Frontal cortex (tissue), 3 donors: ENCODE measurements at regions not wholly inside any gene's neighbourhood (a gene's known extent, or its start where the extent isn't known, plus 50 kb on each side); places are given as distances from the start of the nearest gene placed in this dataset.
"Not testable (repeated sequence)": the region's sequence is repeated elsewhere in the genome, so short reads cannot be mapped to it uniquely, and the experiment has no call there.

Experiments
- DNase-seq, 2 donors: peaks; one replicate each; pipeline ENCODE4 v3.0.0; 2012; ENCODE audit warnings: low spot score in 2 of 2
- FAIRE-seq: peaks from 2 replicates; lab custom pipeline; 2012; peaks lifted over from hg19 to GRCh38; lab: Jason Lieb, UNC
- donor health status: control.
- donor health status: control.
- donor health status: control.

DNA sequence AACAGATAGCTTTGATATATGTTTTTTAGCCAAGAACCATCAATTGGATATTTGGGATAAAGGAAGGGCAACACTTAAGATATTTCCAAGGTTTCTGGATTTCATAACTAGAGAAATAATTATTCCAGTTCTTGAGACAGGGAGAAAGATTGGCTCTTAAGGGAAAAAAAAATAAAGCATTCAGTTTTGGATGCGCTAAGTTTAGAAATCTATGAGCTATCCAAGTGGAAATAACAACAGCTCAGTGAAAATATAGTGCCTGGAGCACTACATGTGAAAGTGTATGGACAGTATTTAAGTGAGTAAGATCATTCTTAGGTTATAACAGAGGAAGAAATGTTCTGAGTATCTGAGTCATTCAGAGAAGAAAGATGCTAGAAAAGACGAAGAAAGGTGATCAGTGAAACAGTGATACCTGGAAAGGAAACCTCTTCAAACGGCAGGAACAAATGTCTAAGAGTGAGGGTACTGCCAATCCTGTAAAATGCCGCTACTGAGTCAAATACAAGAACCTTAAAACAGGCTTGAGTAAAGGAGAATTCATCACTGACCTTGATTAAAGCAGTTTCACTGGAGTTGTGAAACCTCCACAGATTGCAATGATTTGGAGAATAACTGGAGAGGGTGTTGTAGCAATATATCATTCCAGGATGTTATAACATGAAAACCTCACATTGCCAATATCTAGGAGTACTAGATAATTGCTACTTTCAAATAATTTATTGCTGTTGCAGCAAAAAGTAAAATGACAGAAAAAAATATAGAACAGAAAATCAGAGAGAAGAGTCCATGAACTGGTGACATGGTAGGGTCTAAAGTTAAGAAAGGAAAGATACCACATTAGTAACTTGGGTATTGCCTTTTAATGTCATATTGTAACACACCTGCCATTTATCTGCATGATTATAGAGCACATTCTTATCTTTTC lies 482.1 kb upstream of the RGS18 start:
- FAIRE-seq (no peak), DNase-seq (no peak)

DNA sequence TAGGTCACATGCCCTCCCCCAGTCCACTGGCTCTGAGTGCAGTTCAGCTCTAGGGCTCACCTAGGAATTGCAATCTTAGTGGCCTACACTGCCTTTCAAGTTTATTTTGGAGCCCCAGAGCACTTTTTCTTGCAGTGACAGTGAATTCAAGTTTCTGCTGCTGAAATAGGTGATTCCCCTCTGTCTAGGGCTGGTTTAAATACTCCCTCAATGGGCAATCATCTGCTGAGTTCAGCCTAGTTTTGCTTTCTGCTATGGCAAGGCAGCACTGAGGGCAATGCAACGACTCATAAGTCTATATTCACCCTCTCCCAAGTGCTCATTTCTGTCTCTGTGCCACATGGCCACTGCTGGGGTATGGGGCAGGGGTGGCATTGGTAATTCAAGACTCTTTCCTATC lies 472.6 kb upstream of the RGS18 start:
- FAIRE-seq (no peak), DNase-seq (no peak)

DNA sequence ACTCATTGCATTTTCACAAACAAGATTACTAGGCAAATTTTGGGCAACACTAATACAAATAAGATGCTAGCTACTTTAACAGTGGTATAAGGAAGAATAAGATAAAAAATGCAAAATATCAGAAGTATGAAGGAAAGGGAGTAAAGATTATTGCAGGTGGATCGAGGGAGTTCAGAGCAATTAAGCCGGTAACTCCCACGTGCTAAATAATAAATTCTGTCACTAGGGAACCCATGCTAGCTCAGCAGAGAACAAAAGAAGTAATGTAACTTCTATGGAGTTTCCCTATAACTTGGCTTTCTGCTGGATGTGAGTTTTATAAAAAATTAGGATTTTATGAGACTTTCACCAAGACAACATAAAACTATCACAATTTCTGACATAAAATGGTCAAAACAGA lies 470.5 kb upstream of the RGS18 start:
- no peak for FAIRE-seq

DNA sequence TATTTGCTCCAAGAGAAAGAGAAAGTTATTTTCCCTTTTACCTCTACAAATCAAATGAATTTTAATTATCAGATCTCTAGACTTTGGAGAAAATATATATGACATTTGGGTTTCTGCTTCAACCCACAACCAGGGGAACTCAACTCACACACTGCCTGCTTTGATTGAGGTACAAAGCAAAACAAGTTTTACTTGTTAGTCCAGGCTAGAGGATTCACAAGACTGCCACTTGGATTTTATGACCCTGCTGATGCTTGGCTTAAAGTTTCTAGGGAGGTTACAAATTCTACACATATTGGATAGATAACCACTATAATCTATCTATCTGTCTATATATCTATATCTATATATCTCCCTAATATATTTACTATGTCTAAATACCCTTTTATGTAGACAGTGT lies 467.3 kb upstream of the RGS18 start:
- no peak for DNase-seq
- no peak for FAIRE-seq

More for the DNA sequence above, 470.5 kb upstream of the RGS18 start:
- DNase-seq = no peak

DNA sequence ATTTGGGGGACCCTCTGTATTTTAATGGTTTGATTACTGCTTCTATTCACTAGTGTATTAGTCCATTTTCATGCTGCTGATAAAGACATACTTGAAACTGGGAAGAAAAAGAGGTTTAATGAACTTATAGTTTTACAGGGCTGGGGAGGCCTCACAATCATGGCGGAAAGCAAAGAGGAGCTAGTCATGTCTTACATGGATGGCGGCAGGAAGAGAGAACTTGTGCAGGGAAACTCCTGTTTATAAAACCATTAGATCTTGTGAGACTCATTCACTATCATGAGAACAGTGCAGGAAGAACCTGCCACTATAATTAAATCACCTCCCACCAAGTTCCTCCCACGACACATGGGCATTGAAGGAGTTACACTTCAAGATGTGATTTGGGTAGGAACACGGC lies 464.5 kb upstream of the RGS18 start:
- DNase-seq (no peak), FAIRE-seq (no peak)

DNA sequence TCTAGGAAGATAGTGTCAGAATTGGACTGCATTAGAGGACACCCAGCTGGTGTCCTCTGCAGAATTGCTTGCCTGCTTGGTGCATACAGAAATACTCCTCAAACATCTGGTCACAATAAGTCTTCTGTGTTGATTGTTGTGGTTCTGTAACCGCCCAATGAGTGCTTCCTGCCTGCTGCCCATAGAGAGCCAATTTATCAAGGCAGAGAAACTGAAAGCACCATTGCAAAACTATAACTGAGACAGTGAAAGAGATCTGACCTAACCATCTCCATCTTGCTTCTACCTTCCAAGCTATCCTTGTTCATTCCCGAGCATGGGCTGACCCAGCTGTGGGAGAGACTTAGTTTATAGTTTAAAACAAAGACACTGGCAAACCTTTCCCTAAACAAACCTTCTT lies 462.4 kb upstream of the RGS18 start:
- DNase-seq (no peak), FAIRE-seq (no peak)

DNA sequence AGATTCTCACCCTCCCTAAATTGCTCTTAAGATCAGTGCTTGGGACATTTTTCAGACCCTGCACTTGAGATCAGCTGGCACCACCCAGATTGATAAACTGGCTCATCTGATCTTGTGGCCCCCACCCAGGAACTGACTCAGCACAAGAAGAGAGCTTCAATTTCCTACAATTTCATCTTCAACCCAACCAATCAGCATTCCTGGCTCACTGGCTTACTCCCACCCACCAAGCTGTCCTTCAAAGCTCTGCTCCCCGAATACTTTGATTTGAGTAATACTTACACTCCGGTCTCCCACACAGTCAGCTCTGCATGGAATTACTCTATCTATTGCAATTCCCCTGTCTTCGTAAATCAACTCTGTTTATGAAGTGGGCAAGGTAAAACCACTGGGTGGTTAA lies 461.9 kb upstream of the RGS18 start:
- no peak for FAIRE-seq
- DNase-seq = no peak

DNA sequence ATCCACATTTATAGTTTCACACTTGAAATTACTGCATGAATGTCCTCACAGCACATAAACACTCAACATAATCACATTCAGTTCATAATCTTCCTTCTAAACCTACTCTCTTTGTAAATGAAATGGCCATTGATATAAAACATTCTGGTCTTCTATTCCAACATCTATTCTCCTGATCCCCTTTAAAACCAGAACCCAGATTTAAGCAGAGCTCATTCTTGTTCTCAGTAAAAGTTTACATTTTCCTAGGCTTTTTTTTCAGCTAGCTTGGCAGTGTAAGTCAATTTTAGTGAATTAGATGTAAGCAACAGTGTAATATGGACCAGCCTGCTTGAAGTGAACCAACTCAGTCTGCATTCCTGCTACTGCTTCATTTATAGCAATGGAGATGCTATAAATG lies 460.7 kb upstream of the RGS18 start:
- no peak for FAIRE-seq
- no peak for DNase-seq

DNA sequence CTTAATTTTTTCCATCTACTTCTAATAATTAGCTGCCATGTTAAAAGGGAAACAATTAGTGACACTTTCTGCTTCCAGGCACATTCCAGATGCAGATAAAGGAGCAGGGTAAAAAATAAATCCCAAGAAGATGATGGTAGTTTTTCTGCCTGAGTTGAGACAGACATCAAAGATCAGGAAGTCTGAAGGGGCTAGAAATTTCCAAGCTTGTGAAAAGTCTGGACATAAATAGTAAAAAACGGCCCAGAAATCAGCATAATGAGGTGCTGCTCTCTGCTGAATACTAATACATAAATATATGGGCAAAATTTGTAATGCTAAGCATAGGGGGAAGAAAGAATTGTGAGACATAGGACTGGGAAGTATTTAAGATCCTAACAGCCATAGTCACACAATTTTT lies 460.0 kb upstream of the RGS18 start:
- DNase-seq (no peak), FAIRE-seq (no peak)

DNA sequence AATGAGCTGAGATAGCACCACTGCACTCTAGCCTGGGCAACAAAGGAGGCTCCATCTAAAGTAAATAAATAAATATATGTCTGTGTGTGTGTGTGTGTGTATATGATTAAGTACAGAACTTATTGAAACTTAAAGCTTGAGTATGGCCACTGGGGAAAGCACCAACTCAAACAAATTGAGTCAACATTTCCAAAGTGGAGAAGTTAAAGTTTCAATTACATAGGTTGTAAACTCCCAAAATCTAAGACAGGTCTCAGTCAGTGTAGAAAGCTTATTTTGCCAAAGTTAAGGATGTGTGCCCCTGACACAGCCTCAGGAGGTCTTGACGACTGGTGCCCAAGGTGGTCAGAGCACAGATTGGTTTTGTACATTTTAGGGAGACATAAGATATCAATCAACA lies 458.9 kb upstream of the RGS18 start:
- DNase-seq (no peak), FAIRE-seq (no peak)

DNA sequence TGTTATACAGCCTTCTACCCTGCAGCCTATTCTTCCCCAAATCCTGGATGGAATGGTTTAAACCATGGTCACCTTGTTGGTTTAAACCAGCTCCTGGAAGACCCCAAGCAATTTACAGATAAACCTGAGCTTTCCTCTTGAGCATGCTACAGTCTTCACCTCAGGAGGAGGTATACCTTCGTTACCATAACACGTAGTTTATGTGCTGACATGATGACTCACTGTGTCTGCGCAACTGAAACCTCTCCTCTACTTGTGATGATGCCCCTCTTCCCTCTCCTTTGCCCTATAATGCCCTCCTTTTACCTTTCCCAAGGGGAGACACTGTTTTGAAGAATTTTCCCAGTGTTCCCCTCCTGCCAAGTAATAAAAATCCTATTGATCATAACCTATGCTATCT lies 457.3 kb upstream of the RGS18 start:
- no peak for FAIRE-seq
- DNase-seq = no peak

DNA sequence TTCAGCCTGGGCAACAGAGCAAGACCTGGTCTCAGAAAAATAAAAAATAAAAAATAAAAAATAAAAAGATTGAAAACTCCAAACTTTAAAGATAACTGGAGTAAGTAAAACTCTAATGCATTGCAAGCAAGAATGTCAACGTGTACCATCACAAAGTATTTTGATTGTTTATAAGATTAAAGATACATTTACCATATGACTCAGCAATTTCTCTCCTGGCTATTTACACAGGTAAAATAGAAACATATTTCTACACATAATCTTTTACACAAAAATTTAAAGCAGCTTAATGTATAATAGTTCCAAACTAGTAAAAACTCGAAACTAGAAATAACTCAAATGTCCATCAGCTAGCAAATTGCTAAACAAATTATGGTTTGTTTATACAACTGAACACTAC lies 456.1 kb upstream of the RGS18 start:
- FAIRE-seq (no peak), DNase-seq (no peak)

DNA sequence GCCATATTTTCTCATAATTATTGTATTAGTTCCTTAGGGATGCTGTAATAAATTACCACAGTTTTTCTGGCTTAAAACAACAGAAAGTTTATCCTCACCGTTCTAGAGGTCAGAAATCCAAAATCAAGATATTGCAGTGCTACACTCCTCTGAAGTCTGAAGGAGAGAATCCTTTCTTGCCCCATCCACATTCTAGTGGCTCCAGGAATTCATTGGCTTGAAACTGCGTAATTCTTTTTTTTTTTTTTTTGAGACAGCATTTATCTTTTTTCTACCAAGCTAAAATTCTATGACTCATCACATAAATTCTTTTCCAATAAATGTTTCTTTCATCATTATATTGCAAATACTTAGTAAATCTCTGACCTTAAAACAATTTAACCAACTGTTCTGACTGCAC lies 451.0 kb upstream of the RGS18 start:
- DNase-seq (no peak), FAIRE-seq (no peak)

DNA sequence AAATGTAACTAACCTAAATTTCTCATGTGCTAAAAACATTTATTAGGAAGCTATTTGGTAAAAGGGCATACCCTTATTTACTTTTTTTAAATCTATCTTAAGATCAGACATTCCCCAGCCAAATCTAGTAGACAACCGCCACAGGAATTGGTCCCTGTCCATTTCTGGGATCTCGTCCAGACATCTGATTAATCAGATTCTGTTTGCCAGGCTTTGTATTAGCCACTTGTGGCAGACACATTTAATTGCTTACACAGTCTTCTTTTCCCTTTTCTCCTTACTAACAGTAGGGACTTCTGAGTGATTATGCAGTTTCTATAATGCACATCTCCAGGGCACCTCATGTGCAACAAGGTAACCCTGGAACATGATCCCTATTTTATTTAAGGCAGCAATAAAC lies 449.0 kb upstream of the RGS18 start:
- no peak for FAIRE-seq
- no peak for DNase-seq

DNA sequence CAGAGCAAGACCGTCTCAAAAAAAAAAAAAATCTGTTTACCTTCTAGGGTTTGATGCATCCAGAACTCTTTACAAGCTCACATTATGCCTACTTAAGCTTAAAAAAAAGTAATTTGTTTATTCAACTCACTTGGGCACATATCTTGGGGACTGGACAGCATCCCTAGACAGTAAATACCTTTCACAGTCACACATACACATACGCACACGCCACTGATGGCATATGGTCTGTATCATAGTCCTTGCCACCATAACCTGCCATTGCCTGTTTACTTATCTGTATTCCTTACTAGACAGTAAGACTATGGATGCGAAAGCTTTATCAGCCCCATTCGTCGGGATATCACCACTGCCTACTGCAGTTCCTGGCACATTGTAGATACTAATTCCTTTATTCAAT lies 446.3 kb upstream of the RGS18 start:
- FAIRE-seq = no peak
- DNase-seq = no peak

DNA sequence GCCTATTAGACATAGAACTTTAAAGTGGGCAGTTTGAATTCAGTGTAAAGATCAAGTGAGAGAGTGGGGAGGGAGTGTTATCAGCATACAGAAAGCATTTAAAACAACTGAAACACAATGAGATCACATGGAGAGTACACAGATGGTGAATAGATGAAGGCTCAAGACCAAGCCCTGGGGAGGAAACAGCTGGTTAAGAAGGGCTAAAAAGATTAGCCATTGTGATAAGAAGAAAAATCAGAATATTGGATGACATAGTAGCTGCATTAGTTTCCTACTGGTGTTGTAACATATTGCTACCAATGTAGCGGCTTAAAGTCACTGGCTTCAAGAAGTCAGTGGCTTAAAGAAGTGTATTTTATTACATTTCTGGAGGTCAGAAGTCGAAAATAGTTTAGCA lies 443.4 kb upstream of the RGS18 start:
- FAIRE-seq (no peak), DNase-seq (no peak)

DNA sequence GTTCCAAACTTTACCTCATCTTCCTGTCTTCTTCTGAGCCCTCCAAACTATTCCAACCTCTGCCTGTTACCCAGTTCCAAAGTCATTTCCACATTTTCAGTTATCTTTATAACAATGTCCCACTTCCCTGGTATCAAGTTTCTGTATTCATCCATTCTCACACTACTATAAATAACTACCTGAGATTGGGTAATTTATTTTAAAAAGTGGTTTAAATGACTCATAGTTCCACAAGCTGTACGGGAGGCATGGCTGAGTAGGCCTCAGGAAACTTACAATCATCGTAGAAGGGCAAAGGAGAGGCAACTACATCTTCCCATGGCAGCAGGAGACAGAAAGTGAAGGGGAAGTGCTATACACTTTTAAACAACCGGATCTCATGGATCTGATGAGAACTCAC lies 428.5 kb upstream of the RGS18 start:
- no peak for FAIRE-seq
- DNase-seq = no peak

DNA sequence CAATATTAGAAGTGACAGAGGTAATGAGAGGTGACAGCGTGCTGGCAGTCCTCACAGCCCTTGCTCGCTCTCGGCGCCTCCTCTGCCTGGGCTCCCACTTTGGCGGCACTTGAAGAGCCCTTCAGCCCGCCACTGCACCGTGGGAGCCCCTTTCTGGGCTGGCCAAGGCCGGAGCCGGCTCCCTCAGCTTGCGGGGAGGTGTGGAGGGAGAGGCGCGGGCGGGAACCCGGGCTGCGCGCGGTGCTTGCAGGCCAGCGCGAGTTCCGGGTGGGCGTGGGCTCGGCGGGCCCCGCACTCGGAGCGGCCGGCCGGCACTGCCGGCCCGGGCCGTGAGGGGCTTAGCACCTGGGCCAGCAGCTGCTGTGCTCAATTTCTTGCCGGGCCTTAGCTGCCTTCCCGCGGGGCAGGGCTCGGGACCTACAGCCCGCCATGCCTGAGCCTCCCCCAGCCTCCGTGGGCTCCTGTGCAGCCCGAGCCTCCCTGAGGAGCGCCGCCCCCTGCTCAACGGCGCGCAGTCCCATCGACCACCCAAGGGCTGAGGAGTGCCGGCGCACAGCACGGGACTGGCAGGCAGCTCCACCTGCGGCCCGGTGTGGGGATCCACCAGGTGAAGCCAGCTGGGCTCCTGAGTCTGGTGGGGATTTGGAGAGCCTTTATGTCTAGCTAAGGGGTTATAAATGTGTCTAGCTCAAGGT lies 426.5 kb upstream of the RGS18 start:
- DNase-seq, FAIRE-seq: not testable (repeated sequence)

DNA sequence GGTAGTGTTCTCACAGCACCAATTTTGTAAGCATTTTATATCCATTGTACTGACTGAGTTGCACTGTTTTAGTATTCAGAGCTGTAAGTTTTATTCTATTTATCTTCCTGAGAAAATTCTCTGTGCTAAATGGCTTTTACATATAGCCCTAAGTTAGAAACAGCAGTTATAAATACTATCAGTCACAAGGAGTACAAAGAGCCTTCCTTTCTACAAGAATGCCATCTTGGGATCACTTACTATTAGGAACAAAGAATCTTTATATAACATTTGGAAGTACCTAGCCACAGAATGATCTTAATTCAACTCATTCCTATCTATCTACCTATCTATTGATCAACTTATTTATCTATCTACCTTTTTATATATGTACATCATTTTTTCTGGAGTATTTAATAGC lies 423.9 kb upstream of the RGS18 start:
- DNase-seq (no peak), FAIRE-seq (no peak)

DNA sequence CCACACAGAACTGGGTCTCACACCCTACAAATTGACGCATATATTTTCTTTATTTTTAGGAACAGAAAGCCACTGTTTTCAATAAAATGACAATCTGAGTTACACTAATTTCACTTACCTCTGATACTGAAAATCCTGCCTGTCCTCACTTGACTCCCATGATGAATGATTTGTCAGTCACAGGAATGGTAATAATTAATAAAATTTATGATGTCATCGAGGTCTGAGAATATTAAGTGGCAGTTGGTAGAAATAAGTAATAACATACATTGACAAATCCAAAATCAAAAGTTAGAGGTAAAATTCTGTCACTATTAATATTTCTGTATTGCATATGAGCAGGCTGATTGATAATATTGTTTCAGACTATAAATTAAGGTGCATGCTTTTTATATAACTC lies 418.7 kb upstream of the RGS18 start:
- no peak for DNase-seq

DNA sequence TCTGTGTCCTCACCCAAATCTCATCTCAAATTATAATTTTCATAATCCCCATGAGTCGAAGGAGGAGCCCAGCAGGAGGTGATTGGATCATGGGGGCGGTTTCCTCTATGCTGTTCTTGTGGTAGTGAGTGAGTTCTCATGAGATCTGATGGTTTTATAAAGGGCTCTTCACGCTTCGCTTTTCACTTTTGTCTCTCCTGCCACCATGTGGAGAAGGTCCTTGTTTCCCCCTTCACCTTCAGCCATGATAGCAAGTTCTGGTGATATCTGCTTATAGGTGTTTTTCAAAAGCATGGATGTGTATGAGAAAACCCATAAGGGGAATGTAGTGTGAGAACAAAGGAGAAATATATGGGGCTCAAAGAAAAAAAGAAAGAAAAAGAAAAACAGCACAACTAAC lies 405.9 kb upstream of the RGS18 start:
- DNase-seq (no peak), FAIRE-seq (no peak)

More for the DNA sequence above, 418.7 kb upstream of the RGS18 start:
- no peak for FAIRE-seq

DNA sequence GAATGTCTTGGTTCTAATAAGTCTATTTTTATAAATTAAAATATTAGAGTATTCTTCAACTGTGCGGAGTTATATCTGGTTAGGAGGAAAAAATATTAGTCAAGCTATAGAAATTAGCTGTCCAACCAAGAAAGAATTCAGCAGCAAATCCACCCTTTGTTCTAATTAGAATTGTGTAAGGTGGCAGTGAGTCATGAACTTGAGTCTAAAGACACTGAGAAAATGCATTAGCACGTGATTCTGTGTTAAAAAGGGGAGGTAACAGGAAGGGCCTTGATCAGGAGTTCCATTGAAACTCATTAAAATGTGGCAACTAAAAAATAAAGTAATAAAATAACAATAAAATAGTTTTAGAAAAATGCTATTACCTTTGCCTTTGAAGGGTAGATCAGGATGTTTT lies 398.2 kb upstream of the RGS18 start:
- FAIRE-seq = no peak
- DNase-seq = no peak
